HepG2 (cell line): ENCODE measurements at regions not wholly inside any gene's neighbourhood (a gene's known extent, or its start where the extent isn't known, plus 50 kb on each side); places are given as distances from the start of the nearest gene placed in this dataset.

Experiments
- ATAC-seq: fragments of 200-7000 bp; cut with Tn5 transposase; 3 replicates; pipeline ENCODE4 v1.9.1; 2020; ENCODE audit warnings: mild to moderate bottlenecking, moderate library complexity
- BruUV-seq: library from RNA; stranded (reverse); fragments of 400-500 nt; replicated peaks from 2 replicates; lab custom pipeline; 2021; lab: Mats Ljungman, UMichigan
- CTCF ChIA-PET: fragments of 300-600 bp; formaldehyde crosslinking; extraction: SDS; loops from one replicate; lab custom pipeline; 2021; ENCODE audit warnings: low total read pairs, inconsistent platforms, low intra/inter-chr PET ratio; lab: Yijun Ruan, JAX
- POLR2A ChIA-PET: fragments of 350-600 bp; sonication (Branson Sonifier 250); formaldehyde crosslinking; loops from one replicate; lab custom pipeline; 2020; ENCODE audit warnings: antibody characterized with exemption, inconsistent platforms; lab: Yijun Ruan, JAX
- DNase-seq: peaks from one replicate; pipeline ENCODE4 v3.0.0-alpha.2; 2015; ENCODE audit warnings: low spot score
- FAIRE-seq: peaks from 3 replicates; lab custom pipeline; 2011; peaks lifted over from hg19 to GRCh38; lab: Jason Lieb, UNC
- H2AFZ ChIP-seq: one replicate; pipeline ENCODE4 v1.6.1; 2011; ENCODE audit warnings: low read length, inconsistent platforms
- H3K27ac ChIP-seq: fragments of 300-600 bp; 3 replicates; pipeline ENCODE4 v1.8.0; 2011; ENCODE audit warnings: mixed run types, mild to moderate bottlenecking, mixed read lengths, low read length, inconsistent platforms; ENCODE audit not compliant: insufficient read depth; ENCODE audit errors: extremely low read length
- H3K27me3 ChIP-seq, 2 experiments: fragments of 200-600 bp in 1 of 2; 2 replicates in 1 of 2; 3 replicates in 1 of 2; pipeline versions ENCODE4 v1.6.0 to v1.8.0; 2011; ENCODE audit warnings: low read length in 2 of 2, mild to moderate bottlenecking in 2 of 2, moderate library complexity in 2 of 2, inconsistent platforms in 1 of 2; ENCODE audit not compliant: insufficient read depth in 2 of 2, control insufficient read depth in 1 of 2
- H3K36me3 ChIP-seq, 2 experiments: fragments of 200-600 bp in 1 of 2; replicated peaks in 1 of 2; 2 replicates in 1 of 2; 3 replicates in 1 of 2; pipeline versions ENCODE4 v1.5.1 to v1.8.0; 2011; ENCODE audit warnings: low read length in 2 of 2, inconsistent platforms in 1 of 2; ENCODE audit not compliant: insufficient read depth in 2 of 2, control insufficient read depth in 1 of 2
- H3K4me1 ChIP-seq: 2 replicates; pipeline ENCODE4 v1.5.1; 2012; ENCODE audit warnings: low read length, inconsistent platforms; ENCODE audit not compliant: insufficient read depth
- H3K4me2 ChIP-seq: 2 replicates; pipeline ENCODE4 v1.6.0; 2011; ENCODE audit warnings: low read depth, low read length, inconsistent platforms
- H3K4me3 ChIP-seq, 3 experiments: fragments of 200-600 bp in 1 of 3; sonication (generic), shearing (Covaris generic) in 1 of 3; replicated peaks in 1 of 3; 2 replicates each; pipeline ENCODE4 v1.5.1; 2011 to 2016; ENCODE audit warnings: low read length in 3 of 3, inconsistent platforms in 2 of 3, low read depth in 2 of 3, mild to moderate bottlenecking in 2 of 3, control low read depth in 1 of 3, mixed read lengths in 1 of 3; ENCODE audit not compliant: insufficient read depth in 1 of 3
- H3K79me2 ChIP-seq: one replicate; pipeline ENCODE4 v1.6.1; 2011; ENCODE audit warnings: low read length, inconsistent platforms; ENCODE audit not compliant: insufficient read depth
- H3K9ac ChIP-seq: 2 replicates; pipeline ENCODE4 v1.6.0; 2011; ENCODE audit warnings: mild to moderate bottlenecking, low read depth, low read length, inconsistent platforms; ENCODE audit not compliant: insufficient read depth
- H3K9me3 ChIP-seq: 2 replicates; pipeline ENCODE4 v1.5.1; 2012; ENCODE audit warnings: mild to moderate bottlenecking, low read length
- H4K20me1 ChIP-seq: 2 replicates; pipeline ENCODE4 v1.6.0; 2011; ENCODE audit warnings: inconsistent platforms, mild to moderate bottlenecking, low read length, moderate library complexity; ENCODE audit not compliant: insufficient read depth
- BRD4 ChIP-seq: sonication (generic); formaldehyde crosslinking; IDR thresholded peaks from 2 replicates; pipeline ENCODE4 v1.4.0; 2020; ENCODE audit warnings: missing genetic modification reagents
- CCAR2 ChIP-seq: fragments of 200-400 bp; formaldehyde crosslinking; optimal IDR thresholded peaks from 2 replicates; pipeline ENCODE3; 2018; ENCODE audit warnings: low read depth, mild to moderate bottlenecking, low read length, moderate library complexity
- SNRNP70 ChIP-seq: fragments of 200-400 bp; formaldehyde crosslinking; IDR thresholded peaks from 2 replicates; pipeline ENCODE4 v1.6.1; 2017; ENCODE audit warnings: mild to moderate bottlenecking, low read depth, low read length, moderate library complexity
- SUZ12 ChIP-seq: fragments of 150-350 bp; IDR thresholded peaks from 2 replicates; pipeline ENCODE4 v1.6.1; 2014; ENCODE audit warnings: low read depth, low read length
- TGIF2 ChIP-seq: IDR thresholded peaks from 2 replicates; pipeline ENCODE4 v1.6.1; 2016; ENCODE audit warnings: control low read depth, missing compliant biosample characterization
- U2AF1 ChIP-seq: fragments of 200-400 bp; formaldehyde crosslinking; optimal IDR thresholded peaks from 2 replicates; pipeline ENCODE3; 2017; ENCODE audit warnings: mild to moderate bottlenecking, low read depth, low read length
- ZBTB42 ChIP-seq: sonication (generic); formaldehyde crosslinking; IDR thresholded peaks from 2 replicates; pipeline ENCODE4 v1.5.0; 2020; ENCODE audit warnings: mild to moderate bottlenecking, missing genetic modification reagents
- ZFY ChIP-seq: sonication (generic); formaldehyde crosslinking; IDR thresholded peaks from 2 replicates; pipeline ENCODE4 v1.4.0; 2020; ENCODE audit warnings: missing genetic modification reagents
- ZNF367 ChIP-seq: sonication (generic); formaldehyde crosslinking; IDR thresholded peaks from 2 replicates; pipeline ENCODE4 v1.4.0; 2020; ENCODE audit warnings: missing genetic modification reagents, borderline replicate concordance
- ZNF572 ChIP-seq: sonication (generic); formaldehyde crosslinking; IDR thresholded peaks from 2 replicates; pipeline ENCODE4 v1.5.1; 2020; ENCODE audit warnings: mild to moderate bottlenecking, missing genetic modification reagents
- ZNF776 ChIP-seq: sonication (generic); formaldehyde crosslinking; IDR thresholded peaks from 2 replicates; pipeline ENCODE4 v1.4.0; 2020; ENCODE audit warnings: mild to moderate bottlenecking, missing genetic modification reagents
- ZNF777 ChIP-seq: sonication (generic); formaldehyde crosslinking; IDR thresholded peaks from 2 replicates; pipeline ENCODE4 v1.4.0; 2020; ENCODE audit warnings: missing genetic modification reagents
- WGBS: methylation state at CpG from one replicate; pipeline ENCODE4 v1.1.6; 2017; ENCODE audit warnings: low lambda C conversion rate; 5-methylcytosine and 5-hydroxymethylcytosine counted together
- in situ Hi-C: cut with HindIII; loops from 2 replicates; pipeline ENCODE4 v1.10.0; 2017; ENCODE audit warnings: low pct_unique_long_range_greater_than_20kb; ENCODE audit not compliant: extremely low pct_ligation_motif_present
- intact Hi-C: fragments of 100-400 bp; cut with micrococcal nuclease; formaldehyde crosslinking; loops from one replicate; pipeline ENCODE4 v1.10.0; 2022; ENCODE audit not compliant: unreplicated experiment

- intact Hi-C loops = no loop called here
- Histone ChIP-seq H3K4me1 (no peaks in the 10 kb centered on the region), H3K4me3 (no peak overlapping the region), H4K20me1 (no peaks in the 10 kb centered on the region), H3K36me3 (no peaks in the 10 kb centered on the region), H3K79me2 (no peaks in the 10 kb centered on the region), H3K9ac (no peak overlapping the region), H3K27me3 (no peaks in the 10 kb centered on the region; a peak in 1 of 5 replicates), H3K27ac (no peak overlapping the region), H3K9me3 (no peaks in the 10 kb centered on the region), H3K4me2 (no peak overlapping the region), H2AFZ (no peak overlapping the region)
- WGBS = 3% methylated on average over 5 of the region's 6 CpGs
- TF ChIP-seq TGIF2 (CRISPR knock-in tag) = no peak
- TF ChIP-seq ZNF777 = no peak
- no peak for TF ChIP-seq BRD4 (CRISPR knock-in tag)
- TF ChIP-seq ZNF776 (CRISPR knock-in tag) = no peak
- no peak for TF ChIP-seq ZFY (CRISPR knock-in tag)
- TF ChIP-seq U2AF1 = no peak
- no peak for TF ChIP-seq ZNF367
- TF ChIP-seq CCAR2 = no peak
- TF ChIP-seq ZNF572 (CRISPR knock-in tag) = no peak
- TF ChIP-seq SUZ12 = no peak
- no peak for TF ChIP-seq SNRNP70
- no peak for TF ChIP-seq ZBTB42 (CRISPR knock-in tag)
- DNase-seq = no peak
- ATAC-seq = no peak
- POLR2A ChIA-PET = no interaction called here
- in situ Hi-C loops = no loop called here
- no TSS peak for BruUV-seq
- CTCF ChIA-PET = no interaction called here
- FAIRE-seq = no peak
Observed at GRCh38 chr18:25517881-25518715, 166.1 kb upstream of the ZNF521 start.
